CD4-positive, alpha-beta T cell treated with Interleukin-6 at 100 ng/mL for 8 hours (primary cell): ENCODE measurements at regions not wholly inside any gene's neighbourhood (a gene's known extent, or its start where the extent isn't known, plus 50 kb on each side); places are given as distances from the start of the nearest gene placed in this dataset.
"Not testable (repeated sequence)": the region's sequence is repeated elsewhere in the genome, so short reads cannot be mapped to it uniquely, and the experiment has no call there.

Source experiments
- DNase-seq: peaks from one replicate; pipeline ENCODE4 v3.0.0-alpha.2; 2020; ENCODE audit warnings: mixed read lengths, low spot score

DNA sequence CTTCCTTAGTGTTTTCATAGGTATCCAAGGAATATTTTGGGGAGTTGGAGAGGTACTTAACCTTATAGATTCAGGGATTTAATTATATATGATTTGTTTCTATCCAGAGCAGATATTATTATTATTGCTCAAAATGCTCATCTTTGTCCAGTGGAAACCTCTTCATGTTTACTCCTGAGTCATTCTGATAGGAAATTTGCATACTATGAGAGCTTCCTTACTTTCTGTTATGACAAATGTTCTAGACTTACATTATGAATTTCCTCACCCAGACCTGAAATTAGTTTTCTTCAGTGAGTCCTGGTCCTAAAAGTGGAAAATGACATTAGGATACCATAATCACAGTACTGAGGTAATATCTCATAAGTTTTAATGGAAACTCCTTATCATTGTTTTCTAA lies 57.5 kb upstream of the PLPPR5 start:
- DNase-seq = no peak

GRCh38 chr1:99069146-99069545 lies 64.5 kb upstream of the PLPPR5 start:
- DNase-seq = no peak

- DNase-seq = not testable (repeated sequence)
Measured at GRCh38 chr1:99078529-99078928, 73.9 kb upstream of the PLPPR5 start.

GRCh38 chr1:99082366-99082765 lies 77.7 kb upstream of the PLPPR5 start:
- no peak for DNase-seq

DNA sequence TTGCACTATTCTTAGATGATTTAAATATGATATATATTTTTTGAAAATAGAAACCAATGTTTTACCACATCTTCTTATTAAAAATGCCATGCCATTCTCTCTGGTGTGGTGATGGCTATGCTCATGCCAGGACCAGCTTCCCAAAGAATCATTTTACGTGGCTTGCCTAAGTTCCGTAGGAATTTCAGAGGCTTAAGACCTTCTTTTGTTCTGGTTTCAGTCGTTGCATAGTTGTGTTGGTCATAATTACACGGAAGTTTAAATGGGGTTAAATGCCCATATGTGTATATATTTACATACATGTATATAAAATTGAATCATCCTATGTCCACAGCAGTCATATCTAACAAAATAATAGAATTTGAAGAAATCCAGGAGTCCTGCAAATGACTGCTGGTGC lies 78.7 kb upstream of the PLPPR5 start:
- DNase-seq = no peak

- DNase-seq = no peak
Measured at GRCh38 chr1:99084562-99084961, 79.9 kb upstream of the PLPPR5 start.

DNA sequence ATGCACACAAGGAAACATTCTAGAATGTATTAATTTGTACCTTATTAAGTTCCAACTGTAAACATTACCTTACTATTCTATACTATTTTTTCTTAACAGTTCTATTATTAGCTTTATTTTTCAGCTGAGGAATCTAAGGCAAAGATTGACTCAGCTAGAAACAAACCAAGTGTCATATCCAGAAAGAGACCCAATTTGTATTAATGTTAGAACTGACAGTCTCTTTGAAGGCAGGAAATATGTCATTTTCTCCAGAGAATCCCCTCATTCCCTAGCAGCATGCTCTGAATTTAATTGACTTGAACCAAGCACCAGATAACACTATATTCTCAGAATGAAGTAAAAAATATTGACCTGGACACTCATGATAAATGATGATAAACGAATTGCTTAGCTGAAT lies 81.4 kb upstream of the PLPPR5 start:
- no peak for DNase-seq

GRCh38 chr1:99098589-99098988 lies 93.9 kb upstream of the PLPPR5 start:
- DNase-seq = no peak

GRCh38 chr1:99106274-99106673 lies 101.6 kb upstream of the PLPPR5 start:
- DNase-seq = no peak

GRCh38 chr1:99107680-99108079 lies 103.0 kb upstream of the PLPPR5 start:
- no peak for DNase-seq

DNA sequence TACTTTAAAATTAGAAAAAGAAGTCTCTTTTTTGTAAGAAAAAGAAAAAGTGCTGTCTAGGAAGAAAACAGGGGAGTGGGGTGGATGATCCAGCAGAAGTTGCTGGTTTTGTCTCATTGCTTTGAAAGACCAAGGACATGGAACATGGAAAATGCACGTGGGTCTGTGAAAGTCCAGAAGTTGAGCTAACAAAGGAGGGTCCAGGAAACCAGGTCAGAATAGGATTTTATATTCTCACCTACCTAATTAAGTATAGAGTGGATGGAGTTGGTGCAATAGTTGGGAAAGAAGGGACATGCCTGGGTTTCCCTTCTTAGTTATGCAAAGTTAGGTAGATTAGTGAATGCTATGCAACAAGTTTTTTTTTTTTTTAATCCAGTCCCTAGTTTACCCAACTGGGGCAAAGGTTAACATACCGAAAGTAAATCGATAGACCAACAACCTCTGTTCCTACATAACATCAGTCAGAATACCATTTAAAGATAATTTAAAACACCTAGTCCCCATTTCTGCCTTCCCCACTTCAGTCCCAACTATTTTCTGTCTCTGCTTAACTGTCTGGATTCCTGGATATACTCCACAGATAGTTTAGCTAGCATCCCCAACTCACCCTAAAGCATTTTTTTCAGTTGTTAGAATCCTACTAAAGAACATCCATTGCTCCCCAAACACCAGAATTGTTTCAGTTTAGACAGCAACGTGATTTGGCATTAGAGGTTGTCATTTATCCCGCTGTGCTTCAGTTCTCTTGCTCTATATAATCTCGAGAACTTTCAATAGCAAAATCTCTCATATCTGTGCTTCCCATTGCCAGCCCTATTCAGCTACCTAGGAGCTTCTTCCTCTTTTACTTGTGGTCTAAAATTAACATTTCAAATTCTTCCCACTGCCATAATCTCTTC lies 105.7 kb upstream of the PLPPR5 start:
- no peak for DNase-seq

GRCh38 chr1:99115231-99115630 lies 110.6 kb upstream of the PLPPR5 start:
- no peak for DNase-seq

GRCh38 chr1:99119188-99119587 lies 114.5 kb upstream of the PLPPR5 start:
- DNase-seq = no peak

DNA sequence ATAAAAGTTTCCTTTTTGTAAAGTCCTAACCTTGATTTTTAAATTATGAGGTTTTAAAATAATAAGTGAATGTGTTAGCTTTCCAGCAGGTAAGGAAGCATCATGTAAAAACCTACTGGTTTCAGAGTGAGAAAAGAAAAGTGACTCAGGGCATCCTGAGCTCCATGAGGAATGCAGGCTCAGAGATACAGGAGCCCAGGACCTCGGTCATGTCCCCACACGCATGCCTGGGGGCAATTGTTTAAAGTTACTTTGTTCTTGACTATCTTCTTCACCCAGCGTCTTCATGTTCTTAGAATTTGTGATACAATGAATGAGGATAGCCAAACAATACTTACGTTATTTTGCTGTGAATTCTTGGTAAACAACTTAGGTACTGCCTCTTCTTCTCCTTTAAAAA lies 117.4 kb upstream of the PLPPR5 start:
- no peak for DNase-seq

DNA sequence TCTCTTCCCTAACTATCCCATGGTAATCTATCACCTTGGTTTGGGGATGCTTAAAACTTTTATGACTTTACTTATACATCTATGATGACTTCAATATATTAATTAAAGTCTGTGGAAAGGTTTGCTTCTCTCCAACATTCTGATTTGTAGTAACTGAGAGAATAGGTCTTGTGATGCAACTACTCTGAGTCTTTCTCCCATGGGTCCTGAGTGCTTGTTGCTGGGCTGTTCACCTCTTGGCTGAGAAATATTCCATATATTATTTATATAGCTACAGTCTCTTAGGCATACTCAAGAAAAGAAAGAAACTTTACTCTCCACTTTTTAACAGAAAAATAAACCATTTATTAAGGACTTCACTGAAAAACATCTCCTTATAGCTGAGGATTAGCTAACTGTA lies 119.3 kb upstream of the PLPPR5 start:
- DNase-seq = no peak

DNA sequence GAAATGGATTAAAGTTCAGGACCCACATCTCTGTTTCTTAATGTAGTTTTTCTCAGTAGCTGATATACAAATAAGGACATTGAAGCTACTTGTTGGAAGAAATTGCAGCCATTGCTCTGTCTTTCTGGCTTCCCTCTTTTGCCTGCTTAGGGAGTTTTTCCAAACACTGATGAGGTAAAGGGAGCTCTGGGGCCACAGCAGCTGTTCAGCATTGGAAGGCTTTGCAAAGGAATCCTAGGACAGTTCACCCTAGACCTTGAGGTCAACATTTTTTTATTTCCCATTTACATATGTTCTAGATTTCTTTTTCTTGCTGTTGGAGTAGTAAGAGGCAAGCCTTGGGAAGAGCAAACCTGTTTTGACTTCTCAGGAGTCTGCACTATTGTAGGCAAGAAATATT lies 126.9 kb upstream of the PLPPR5 start:
- DNase-seq = no peak

GRCh38 chr1:99133756-99134500 lies 129.3 kb upstream of the PLPPR5 start:
- no peak for DNase-seq

GRCh38 chr1:99137554-99138206 lies 126.6 kb upstream of the PLPPR4 start:
- DNase-seq = no peak

DNA sequence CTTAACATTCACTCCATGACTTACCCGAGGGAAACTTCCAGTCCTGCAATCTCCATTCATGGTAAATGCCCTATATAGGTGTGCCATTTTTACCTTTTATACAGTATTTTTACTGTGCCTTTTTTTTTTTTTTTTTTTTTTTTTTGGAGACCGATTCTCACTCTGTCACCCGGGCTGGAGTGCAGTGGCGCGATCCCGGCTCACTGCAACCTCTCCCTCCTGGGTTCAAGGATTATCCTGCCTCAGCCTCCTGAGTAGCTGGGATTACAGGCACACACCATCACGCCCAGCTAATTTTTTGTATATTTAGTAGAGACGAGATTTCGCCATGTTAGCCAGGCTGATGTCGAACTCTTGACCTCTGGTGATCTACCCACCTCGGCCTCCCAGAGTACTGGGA lies 124.4 kb upstream of the PLPPR4 start:
- no peak for DNase-seq

DNA sequence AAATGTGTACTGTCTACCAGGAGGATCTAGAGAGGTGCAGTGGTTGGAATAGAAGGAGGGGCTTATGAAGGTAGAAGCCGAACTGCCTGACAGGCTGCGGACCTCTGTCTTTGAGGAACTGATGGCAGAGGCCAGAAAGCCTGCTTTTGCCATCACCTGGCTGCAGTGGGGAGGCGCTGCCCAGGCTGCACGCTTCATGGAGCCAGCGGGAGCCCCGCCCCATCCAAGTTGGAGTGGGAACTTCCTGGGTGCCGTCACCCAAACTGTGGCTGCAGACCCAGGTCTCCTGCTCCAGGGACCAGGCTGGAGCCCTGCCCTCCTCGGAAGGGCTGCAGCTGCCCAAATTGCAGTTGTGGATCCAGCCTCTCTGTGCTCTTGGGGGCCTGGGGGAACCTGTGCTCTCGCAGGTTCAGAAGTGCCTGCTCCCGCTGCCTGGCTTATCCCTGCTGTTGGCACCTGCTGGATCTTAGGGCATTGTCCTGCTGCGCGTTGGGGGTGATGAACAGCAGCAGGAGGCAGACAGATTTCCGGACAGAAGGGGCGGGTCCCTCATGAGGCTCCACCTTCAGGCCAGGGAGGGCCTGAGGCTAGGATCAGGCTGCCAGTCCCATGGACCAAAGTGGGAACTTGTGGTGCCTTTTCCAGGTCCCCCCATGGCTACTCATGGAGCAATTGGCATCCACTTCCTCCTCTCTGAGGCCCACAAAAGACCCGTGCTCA lies 118.0 kb upstream of the PLPPR4 start:
- no peak for DNase-seq

DNA sequence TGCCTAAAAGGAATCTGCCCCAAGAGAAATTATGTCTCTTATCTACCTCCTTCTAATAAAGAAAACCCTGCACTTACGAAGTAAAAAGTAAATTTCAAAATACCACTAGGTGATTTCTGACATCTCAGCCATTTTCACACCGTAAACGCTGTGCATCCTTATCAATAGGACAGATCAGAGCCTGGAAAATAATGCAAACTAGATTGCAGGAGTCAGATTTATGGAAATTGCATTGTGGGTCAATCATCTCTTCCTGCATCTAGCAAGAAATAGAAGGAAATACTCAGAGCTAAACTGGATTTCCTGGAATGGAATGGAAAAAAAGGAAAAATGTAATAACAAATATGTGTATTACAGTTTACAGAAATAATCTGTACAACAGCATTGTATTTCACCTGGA lies 114.3 kb upstream of the PLPPR4 start:
- DNase-seq = no peak

GRCh38 chr1:99152132-99152531 lies 112.2 kb upstream of the PLPPR4 start:
- no peak for DNase-seq
